ENCODE measurements at regions not wholly inside any gene's neighbourhood (a gene's known extent, or its start where the extent isn't known, plus 50 kb on each side); places are given as distances from the start of the nearest gene placed in this dataset.

- H3K4me3 ChIP-seq (ENCODE audit: low read depth, low read length) = no peak overlapping the region
- no peaks in the 10 kb centered on the region for H3K27me3 ChIP-seq (ENCODE audit: control insufficient read depth, insufficient read depth, low read length)
- H3K36me3 ChIP-seq (ENCODE audit: control insufficient read depth, insufficient read depth, low read length) = no peaks in the 10 kb centered on the region
- DNase-seq (ENCODE audit: low read depth) = no peak
- TF ChIP-seq, protein P1, sequence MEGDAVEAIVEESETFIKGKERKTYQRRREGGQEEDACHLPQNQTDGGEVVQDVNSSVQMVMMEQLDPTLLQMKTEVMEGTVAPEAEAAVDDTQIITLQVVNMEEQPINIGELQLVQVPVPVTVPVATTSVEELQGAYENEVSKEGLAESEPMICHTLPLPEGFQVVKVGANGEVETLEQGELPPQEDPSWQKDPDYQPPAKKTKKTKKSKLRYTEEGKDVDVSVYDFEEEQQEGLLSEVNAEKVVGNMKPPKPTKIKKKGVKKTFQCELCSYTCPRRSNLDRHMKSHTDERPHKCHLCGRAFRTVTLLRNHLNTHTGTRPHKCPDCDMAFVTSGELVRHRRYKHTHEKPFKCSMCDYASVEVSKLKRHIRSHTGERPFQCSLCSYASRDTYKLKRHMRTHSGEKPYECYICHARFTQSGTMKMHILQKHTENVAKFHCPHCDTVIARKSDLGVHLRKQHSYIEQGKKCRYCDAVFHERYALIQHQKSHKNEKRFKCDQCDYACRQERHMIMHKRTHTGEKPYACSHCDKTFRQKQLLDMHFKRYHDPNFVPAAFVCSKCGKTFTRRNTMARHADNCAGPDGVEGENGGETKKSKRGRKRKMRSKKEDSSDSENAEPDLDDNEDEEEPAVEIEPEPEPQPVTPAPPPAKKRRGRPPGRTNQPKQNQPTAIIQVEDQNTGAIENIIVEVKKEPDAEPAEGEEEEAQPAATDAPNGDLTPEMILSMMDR (IDR thresholded peaks at IDR 0.05; ENCODE audit: insufficient read depth, low read length, poor library complexity, severe bottlenecking) = no peak
These were observed 499.3 kb upstream of the FANCL start for GRCh38 chr2:58740426-58740825.

DNA sequence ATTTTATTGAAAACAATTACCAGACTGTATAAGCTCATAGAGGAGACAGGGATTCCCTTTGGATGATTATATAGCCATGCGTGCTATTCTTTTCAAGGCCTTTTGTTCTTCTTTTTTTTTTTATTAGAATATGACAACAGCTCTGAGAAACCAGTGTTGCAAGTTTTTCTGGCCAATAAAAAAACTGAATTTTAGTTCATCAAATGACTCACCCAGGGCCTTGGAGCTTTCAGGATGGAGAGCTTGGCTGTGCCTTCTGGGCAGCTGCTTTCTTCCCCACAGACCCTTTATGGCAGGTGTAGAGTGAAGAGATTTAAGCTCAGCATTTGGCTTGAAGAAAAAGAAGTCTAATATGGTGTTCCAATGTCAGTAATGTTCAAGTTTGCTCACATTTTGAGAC lies 497.9 kb upstream of the FANCL start:
- no peaks in the 10 kb centered on the region for H3K27me3 ChIP-seq (ENCODE audit: control insufficient read depth, insufficient read depth, low read length)
- H3K4me3 ChIP-seq (ENCODE audit: low read depth, low read length) = no peak overlapping the region
- no peaks in the 10 kb centered on the region for H3K36me3 ChIP-seq (ENCODE audit: control insufficient read depth, insufficient read depth, low read length)
- TF ChIP-seq, protein P1 (IDR thresholded peaks at IDR 0.05; ENCODE audit: insufficient read depth, low read length, poor library complexity, severe bottlenecking) = no peak
- no peak for DNase-seq (ENCODE audit: low read depth)

DNA sequence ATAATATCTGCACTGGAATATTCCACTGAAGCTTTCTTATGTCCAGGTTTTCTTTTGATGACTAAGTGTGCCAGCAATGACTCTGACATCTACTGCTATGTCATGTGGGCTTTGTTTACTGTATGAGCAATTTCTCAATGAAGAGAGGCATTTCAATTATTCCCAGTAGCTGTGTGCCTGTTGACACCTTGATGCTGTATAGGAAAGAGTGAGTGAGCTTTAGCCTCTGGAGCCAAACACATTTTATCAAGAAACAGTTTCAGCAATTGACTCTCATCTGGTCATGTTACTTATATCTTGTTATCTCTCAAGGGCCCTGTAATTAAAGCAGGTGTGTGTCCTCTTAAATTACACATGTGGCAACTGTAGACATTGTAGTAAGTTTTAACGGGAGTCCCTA lies 493.2 kb upstream of the FANCL start:
- TF ChIP-seq, protein P1 (IDR thresholded peaks at IDR 0.05; ENCODE audit: insufficient read depth, low read length, poor library complexity, severe bottlenecking) = no peak
- Histone ChIP-seq H3K27me3 (ENCODE audit: control insufficient read depth, insufficient read depth, low read length) (no peaks in the 10 kb centered on the region), H3K4me3 (ENCODE audit: low read depth, low read length) (no peak overlapping the region), H3K36me3 (ENCODE audit: control insufficient read depth, insufficient read depth, low read length) (no peaks in the 10 kb centered on the region)
- DNase-seq (ENCODE audit: low read depth) = peak; percentile 42

GRCh38 chr2:58732999-58733398 lies 491.9 kb upstream of the FANCL start:
- Histone ChIP-seq H3K27me3 (ENCODE audit: control insufficient read depth, insufficient read depth, low read length) (no peaks in the 10 kb centered on the region), H3K4me3 (ENCODE audit: low read depth, low read length) (no peak overlapping the region), H3K36me3 (ENCODE audit: control insufficient read depth, insufficient read depth, low read length) (no peaks in the 10 kb centered on the region)
- TF ChIP-seq, protein P1 (IDR thresholded peaks at IDR 0.05; ENCODE audit: insufficient read depth, low read length, poor library complexity, severe bottlenecking) = no peak
- DNase-seq (ENCODE audit: low read depth) = no peak

- H3K27me3 ChIP-seq (ENCODE audit: control insufficient read depth, insufficient read depth, low read length) = no peaks in the 10 kb centered on the region
- DNase-seq (ENCODE audit: low read depth) = no peak
- no peak overlapping the region for H3K4me3 ChIP-seq (ENCODE audit: low read depth, low read length)
- no peaks in the 10 kb centered on the region for H3K36me3 ChIP-seq (ENCODE audit: control insufficient read depth, insufficient read depth, low read length)
- TF ChIP-seq, protein P1 (IDR thresholded peaks at IDR 0.05; ENCODE audit: insufficient read depth, low read length, poor library complexity, severe bottlenecking) = no peak
These were observed 490.4 kb upstream of the FANCL start for GRCh38 chr2:58731488-58731869.

- Histone ChIP-seq H3K4me3 (ENCODE audit: low read depth, low read length) (no peak overlapping the region), H3K36me3 (ENCODE audit: control insufficient read depth, insufficient read depth, low read length) (no peaks in the 10 kb centered on the region), H3K27me3 (ENCODE audit: control insufficient read depth, insufficient read depth, low read length) (no peaks in the 10 kb centered on the region)
- TF ChIP-seq, protein P1 (IDR thresholded peaks at IDR 0.05; ENCODE audit: insufficient read depth, low read length, poor library complexity, severe bottlenecking) = no peak
- DNase-seq (ENCODE audit: low read depth) = no peak
These were observed 489.8 kb upstream of the FANCL start for GRCh38 chr2:58730764-58731487.

All from kidney epithelial cell (primary cell).